ENCODE measurements at regions not wholly inside any gene's neighbourhood (a gene's known extent, or its start where the extent isn't known, plus 50 kb on each side); places are given as distances from the start of the nearest gene placed in this dataset.

DNA sequence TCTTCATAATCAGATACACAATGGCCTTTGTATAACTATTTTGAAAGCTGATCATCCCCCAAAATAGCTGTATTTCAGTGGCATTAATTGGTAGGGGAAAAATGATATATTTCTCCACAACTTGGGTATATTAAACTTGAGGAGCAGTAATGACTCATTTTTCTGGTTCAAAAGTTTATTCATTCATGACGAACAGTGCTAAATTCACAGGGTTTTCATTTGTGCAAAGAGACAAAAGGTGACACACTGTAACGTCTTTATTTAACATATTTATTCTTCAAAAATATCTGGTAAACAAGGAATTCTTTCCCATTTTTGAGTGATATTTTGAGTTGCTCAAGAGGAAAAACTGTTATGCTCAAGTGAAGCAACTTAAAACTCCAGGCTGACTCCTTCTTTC is 415.5 kb upstream of the SOX5 start:
- no peak overlapping the region for H3K27ac ChIP-seq (ENCODE audit: low read length)
- H3K4me2 ChIP-seq (ENCODE audit: low read depth, low read length, poor library complexity, severe bottlenecking): no peak overlapping the region
- H3K79me2 ChIP-seq (ENCODE audit: low read length): no peaks in the 10 kb centered on the region
- no peak for DNase-seq
- no peaks in the 10 kb centered on the region for H3K9me3 ChIP-seq (ENCODE audit: low read length)
- no peak overlapping the region for H3K9ac ChIP-seq (ENCODE audit: low read length)
- H3K36me3 ChIP-seq (ENCODE audit: insufficient read depth, low read length): no peaks in the 10 kb centered on the region
- peaks cover 39% of the 10 kb centered on the region for H3K4me1 ChIP-seq (ENCODE audit: low read length)
- no peaks in the 10 kb centered on the region for H3K27me3 ChIP-seq (ENCODE audit: low read length)
- no peaks in the 10 kb centered on the region for H3K9me2 ChIP-seq (replicated peaks; ENCODE audit: insufficient read depth, low read length)
- no peak overlapping the region for H2AFZ ChIP-seq (ENCODE audit: low read length)
- H3K4me3 ChIP-seq (ENCODE audit: low read length): no peak overlapping the region
- H4K20me1 ChIP-seq (ENCODE audit: insufficient read depth, low read depth, low read length): no peaks in the 10 kb centered on the region

DNA sequence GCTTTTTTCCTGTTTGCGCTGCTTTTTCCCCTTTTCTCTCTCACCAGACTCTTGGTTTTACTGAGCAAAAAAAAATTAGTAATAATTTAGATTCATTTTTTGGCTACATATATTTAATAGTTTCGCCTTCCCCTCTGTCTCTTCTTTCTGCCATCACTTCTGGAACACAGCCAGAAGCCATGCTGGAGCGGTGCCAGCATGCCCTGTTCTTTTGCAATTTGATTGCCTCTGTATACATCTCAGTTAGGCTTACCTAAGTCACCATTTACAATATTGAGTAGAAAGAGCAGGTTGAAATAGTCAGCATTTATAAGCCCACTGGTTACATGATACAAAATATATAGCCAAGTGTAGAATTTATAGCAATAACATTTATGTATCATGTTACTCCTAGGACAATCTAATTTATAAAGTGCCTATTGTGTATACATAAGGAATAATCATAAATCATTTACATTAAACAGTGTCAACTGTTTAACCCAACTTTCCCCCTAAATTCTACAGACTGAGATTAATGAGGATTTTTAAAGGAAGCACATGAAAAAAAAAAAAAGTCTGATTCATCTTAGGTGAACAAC is 413.8 kb upstream of the SOX5 start:
- H3K27ac ChIP-seq (ENCODE audit: low read length): no peak overlapping the region
- no peaks in the 10 kb centered on the region for H3K9me2 ChIP-seq (replicated peaks; ENCODE audit: insufficient read depth, low read length)
- H3K4me1 ChIP-seq (ENCODE audit: low read length): peaks cover 42% of the 10 kb centered on the region
- DNase-seq: peak; percentile 65
- no peaks in the 10 kb centered on the region for H3K27me3 ChIP-seq (ENCODE audit: low read length)
- no peak overlapping the region for H3K4me2 ChIP-seq (ENCODE audit: low read depth, low read length, poor library complexity, severe bottlenecking)
- no peaks in the 10 kb centered on the region for H3K9me3 ChIP-seq (ENCODE audit: low read length)
- H3K79me2 ChIP-seq (ENCODE audit: low read length): no peaks in the 10 kb centered on the region
- no peak overlapping the region for H2AFZ ChIP-seq (ENCODE audit: low read length)
- H4K20me1 ChIP-seq (ENCODE audit: insufficient read depth, low read depth, low read length): no peaks in the 10 kb centered on the region
- H3K4me3 ChIP-seq (ENCODE audit: low read length): no peak overlapping the region
- H3K9ac ChIP-seq (ENCODE audit: low read length): no peak overlapping the region
- H3K36me3 ChIP-seq (ENCODE audit: insufficient read depth, low read length): no peaks in the 10 kb centered on the region

DNA sequence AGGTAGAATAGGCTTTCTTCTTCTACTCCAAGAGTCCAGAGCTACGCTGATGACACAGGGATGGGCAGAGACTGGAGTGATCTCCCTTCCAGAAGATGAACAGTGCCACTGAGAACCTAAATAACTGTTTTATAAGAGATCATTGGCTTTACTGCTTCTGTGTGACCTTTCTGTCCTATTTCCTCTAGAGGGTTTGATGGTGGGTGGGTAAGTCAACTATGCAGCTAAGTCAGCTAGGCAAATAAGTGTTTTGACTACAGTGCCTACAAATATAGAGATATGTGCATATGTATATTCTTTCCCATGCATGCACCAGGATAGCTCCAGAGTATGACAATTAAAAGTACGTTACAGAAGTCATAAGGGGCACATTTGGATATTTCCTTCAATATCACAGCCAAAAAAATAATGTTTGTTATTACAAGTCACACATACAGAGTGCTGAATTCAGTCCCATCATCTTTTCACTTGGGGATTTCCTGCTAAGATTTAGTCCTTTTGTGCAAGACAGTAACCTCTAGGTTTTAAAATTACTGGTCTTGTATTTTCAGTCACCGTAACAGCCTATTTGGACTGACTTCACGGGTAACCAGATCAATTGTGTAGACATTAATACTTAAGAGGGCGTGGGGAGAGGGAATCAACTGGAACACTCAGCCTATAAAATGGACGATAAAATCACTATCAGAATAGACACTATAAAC is 412.6 kb upstream of the SOX5 start:
- Histone ChIP-seq H3K4me2 (ENCODE audit: low read depth, low read length, poor library complexity, severe bottlenecking) (peak overlapping the region; percentile 30), H3K9me3 (ENCODE audit: low read length) (no peaks in the 10 kb centered on the region), H3K9ac (ENCODE audit: low read length) (peak overlapping the region; percentile 45), H3K36me3 (ENCODE audit: insufficient read depth, low read length) (no peaks in the 10 kb centered on the region), H3K79me2 (ENCODE audit: low read length) (no peaks in the 10 kb centered on the region), H3K9me2 (replicated peaks; ENCODE audit: insufficient read depth, low read length) (no peaks in the 10 kb centered on the region), H4K20me1 (ENCODE audit: insufficient read depth, low read depth, low read length) (no peaks in the 10 kb centered on the region), H2AFZ (ENCODE audit: low read length) (no peak overlapping the region), H3K27ac (ENCODE audit: low read length) (no peak overlapping the region), H3K4me3 (ENCODE audit: low read length) (no peak overlapping the region; the same call in none of the 2 replicates), H3K4me1 (ENCODE audit: low read length) (peaks cover 42% of the 10 kb centered on the region), H3K27me3 (ENCODE audit: low read length) (no peaks in the 10 kb centered on the region)
- DNase-seq: peak; percentile 51

DNA sequence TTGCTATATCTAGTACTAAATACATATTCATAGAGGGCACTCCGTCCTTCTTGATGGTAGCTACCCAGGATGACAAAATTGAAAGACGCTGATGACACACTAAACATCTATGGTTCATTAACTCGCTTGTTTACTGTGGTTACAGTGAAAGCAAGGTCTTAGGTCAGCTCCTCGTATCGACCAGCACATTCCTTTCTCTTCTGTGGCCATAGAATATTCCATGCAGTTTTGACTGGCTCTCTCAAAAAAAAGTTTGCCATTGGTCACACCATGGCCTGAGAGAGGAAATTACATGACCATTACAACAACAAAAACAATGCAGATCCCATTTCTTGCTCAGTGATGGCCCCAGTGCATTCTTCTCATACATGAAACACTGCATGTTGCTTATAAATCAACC is 411.4 kb upstream of the SOX5 start:
- no peak for DNase-seq
- H3K4me2 ChIP-seq (ENCODE audit: low read depth, low read length, poor library complexity, severe bottlenecking): peak overlapping the region; percentile 30
- H3K4me1 ChIP-seq (ENCODE audit: low read length): peaks cover 42% of the 10 kb centered on the region
- no peak overlapping the region for H3K27ac ChIP-seq (ENCODE audit: low read length)
- H3K27me3 ChIP-seq (ENCODE audit: low read length): no peaks in the 10 kb centered on the region
- H3K4me3 ChIP-seq (ENCODE audit: low read length): peak overlapping the region; percentile 7; the same call in 1 of the 2 replicates
- no peaks in the 10 kb centered on the region for H3K9me2 ChIP-seq (replicated peaks; ENCODE audit: insufficient read depth, low read length)
- no peak overlapping the region for H2AFZ ChIP-seq (ENCODE audit: low read length)
- peak overlapping the region; percentile 45; the same call in 1 of the 2 replicates for H3K9ac ChIP-seq (ENCODE audit: low read length)
- no peaks in the 10 kb centered on the region for H3K36me3 ChIP-seq (ENCODE audit: insufficient read depth, low read length)
- H3K79me2 ChIP-seq (ENCODE audit: low read length): no peaks in the 10 kb centered on the region
- no peaks in the 10 kb centered on the region for H4K20me1 ChIP-seq (ENCODE audit: insufficient read depth, low read depth, low read length)
- no peaks in the 10 kb centered on the region for H3K9me3 ChIP-seq (ENCODE audit: low read length)

DNA sequence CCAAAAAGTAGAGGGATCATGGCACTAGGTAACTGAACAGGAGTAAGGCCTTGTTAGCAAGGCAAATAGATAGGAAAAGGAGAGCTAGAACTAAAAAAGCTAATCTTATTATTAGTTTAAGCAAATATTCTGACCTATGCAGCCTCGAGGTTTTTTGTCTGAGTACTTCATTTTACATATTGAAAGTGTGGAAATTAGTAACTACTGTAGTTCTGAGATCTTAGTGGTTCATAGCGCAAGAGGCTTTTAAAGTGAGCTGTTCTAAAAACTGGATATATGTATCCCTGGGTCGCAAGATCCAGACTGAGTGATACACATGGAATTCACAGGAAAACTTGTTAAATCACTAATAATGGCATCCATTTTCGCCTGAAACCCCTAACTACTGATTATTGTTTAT is 411.0 kb upstream of the SOX5 start:
- H3K4me3 ChIP-seq (ENCODE audit: low read length): peak overlapping the region; percentile 7; the same call in 1 of the 2 replicates
- H3K4me2 ChIP-seq (ENCODE audit: low read depth, low read length, poor library complexity, severe bottlenecking): peak overlapping the region; percentile 30
- H3K9ac ChIP-seq (ENCODE audit: low read length): no peak overlapping the region

DNA sequence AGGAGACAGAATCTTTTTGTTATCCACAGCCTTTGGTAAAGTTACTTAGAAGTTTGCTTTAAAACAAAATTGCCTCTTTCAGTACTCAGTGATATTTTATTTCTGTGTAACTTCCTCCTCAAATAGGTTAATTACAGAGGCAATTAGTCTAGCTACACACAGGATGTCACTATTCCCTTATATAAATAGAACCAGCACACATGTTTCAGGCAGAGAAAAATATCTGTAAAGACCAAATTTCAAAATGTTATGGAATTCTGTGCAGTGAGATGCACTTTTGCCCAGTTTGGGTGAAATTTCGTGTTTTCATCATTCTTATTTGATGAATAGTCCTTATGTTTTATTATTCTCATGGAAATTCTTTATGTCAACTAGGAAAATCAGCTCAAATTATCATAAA is 410.6 kb upstream of the SOX5 start:
- peak overlapping the region; percentile 30 for H3K4me2 ChIP-seq (ENCODE audit: low read depth, low read length, poor library complexity, severe bottlenecking)
- no peak overlapping the region for H3K4me3 ChIP-seq (ENCODE audit: low read length)
- H4K20me1 ChIP-seq (ENCODE audit: insufficient read depth, low read depth, low read length): no peaks in the 10 kb centered on the region
- no peak overlapping the region for H3K9ac ChIP-seq (ENCODE audit: low read length)
- no peaks in the 10 kb centered on the region for H3K79me2 ChIP-seq (ENCODE audit: low read length)
- no peaks in the 10 kb centered on the region for H3K27me3 ChIP-seq (ENCODE audit: low read length)
- DNase-seq: peak; percentile 56
- H3K4me1 ChIP-seq (ENCODE audit: low read length): peaks cover 42% of the 10 kb centered on the region
- H3K36me3 ChIP-seq (ENCODE audit: insufficient read depth, low read length): no peaks in the 10 kb centered on the region
- H3K9me2 ChIP-seq (replicated peaks; ENCODE audit: insufficient read depth, low read length): no peaks in the 10 kb centered on the region
- H3K27ac ChIP-seq (ENCODE audit: low read length): no peak overlapping the region
- no peak overlapping the region for H2AFZ ChIP-seq (ENCODE audit: low read length)
- H3K9me3 ChIP-seq (ENCODE audit: low read length): no peaks in the 10 kb centered on the region

More for the DNA sequence above, 411.0 kb upstream of the SOX5 start:
- Histone ChIP-seq H3K9me2 (replicated peaks; ENCODE audit: insufficient read depth, low read length) (no peaks in the 10 kb centered on the region), H3K27me3 (ENCODE audit: low read length) (no peaks in the 10 kb centered on the region), H2AFZ (ENCODE audit: low read length) (no peak overlapping the region), H3K79me2 (ENCODE audit: low read length) (no peaks in the 10 kb centered on the region), H3K27ac (ENCODE audit: low read length) (no peak overlapping the region), H3K4me1 (ENCODE audit: low read length) (peaks cover 42% of the 10 kb centered on the region), H4K20me1 (ENCODE audit: insufficient read depth, low read depth, low read length) (no peaks in the 10 kb centered on the region), H3K9me3 (ENCODE audit: low read length) (no peaks in the 10 kb centered on the region), H3K36me3 (ENCODE audit: insufficient read depth, low read length) (no peaks in the 10 kb centered on the region)
- DNase-seq: peak; percentile 57

DNA sequence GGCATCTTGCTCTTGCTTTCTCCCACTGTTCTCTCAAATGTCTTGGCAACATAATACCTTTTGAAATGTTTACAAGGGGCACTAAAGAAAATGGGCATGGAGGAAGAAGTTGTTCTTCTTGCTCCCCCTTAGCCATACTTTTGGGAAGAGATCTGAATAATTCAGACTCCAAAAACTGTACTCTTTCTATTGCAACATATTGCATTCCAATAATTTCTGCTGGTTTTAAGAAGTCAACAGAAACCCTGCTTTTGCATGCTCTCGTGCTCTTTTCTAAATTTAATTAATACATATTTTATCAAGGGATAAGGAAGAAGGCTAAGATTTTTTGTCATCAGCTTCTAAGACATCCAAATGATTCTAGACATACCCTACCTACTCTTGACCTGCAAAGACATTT is 409.9 kb upstream of the SOX5 start:
- no peak overlapping the region for H2AFZ ChIP-seq (ENCODE audit: low read length)
- no peaks in the 10 kb centered on the region for H3K27me3 ChIP-seq (ENCODE audit: low read length)
- H3K4me3 ChIP-seq (ENCODE audit: low read length): no peak overlapping the region
- H3K27ac ChIP-seq (ENCODE audit: low read length): no peak overlapping the region
- no peak overlapping the region for H3K9ac ChIP-seq (ENCODE audit: low read length)
- no peak overlapping the region for H3K4me2 ChIP-seq (ENCODE audit: low read depth, low read length, poor library complexity, severe bottlenecking)
- H4K20me1 ChIP-seq (ENCODE audit: insufficient read depth, low read depth, low read length): no peaks in the 10 kb centered on the region
- DNase-seq: no peak
- H3K9me2 ChIP-seq (replicated peaks; ENCODE audit: insufficient read depth, low read length): no peaks in the 10 kb centered on the region
- no peaks in the 10 kb centered on the region for H3K9me3 ChIP-seq (ENCODE audit: low read length)
- H3K36me3 ChIP-seq (ENCODE audit: insufficient read depth, low read length): no peaks in the 10 kb centered on the region
- H3K4me1 ChIP-seq (ENCODE audit: low read length): peaks cover 42% of the 10 kb centered on the region
- H3K79me2 ChIP-seq (ENCODE audit: low read length): no peaks in the 10 kb centered on the region

DNA sequence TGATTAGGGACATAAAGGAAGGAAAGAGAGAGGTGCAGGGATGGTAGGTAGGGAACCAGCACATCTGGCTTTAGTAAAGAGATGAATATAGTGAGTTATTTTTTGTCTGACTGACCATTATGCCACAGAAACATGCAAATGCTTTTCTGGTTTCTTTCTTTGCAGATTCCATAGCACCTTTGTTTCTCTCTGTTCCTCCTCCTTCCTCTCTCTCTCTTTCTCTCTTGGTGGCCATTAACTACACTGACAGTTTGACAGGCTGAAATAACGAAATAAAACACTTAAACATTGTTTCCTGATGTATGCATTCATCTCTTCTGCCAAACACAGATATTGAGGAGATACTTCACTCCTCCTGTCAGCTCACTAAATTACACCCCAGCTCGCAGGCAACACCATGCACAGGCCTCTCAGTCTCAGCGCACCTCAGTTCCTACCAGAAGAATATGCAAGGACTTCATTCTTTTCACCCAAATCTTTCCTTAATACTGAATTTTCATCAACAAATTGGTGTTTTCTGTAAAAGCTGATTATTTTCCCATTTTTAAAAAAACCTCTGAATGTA is 406.9 kb upstream of the SOX5 start:
- no peaks in the 10 kb centered on the region for H3K9me2 ChIP-seq (replicated peaks; ENCODE audit: insufficient read depth, low read length)
- H3K4me3 ChIP-seq (ENCODE audit: low read length): no peak overlapping the region
- H3K4me2 ChIP-seq (ENCODE audit: low read depth, low read length, poor library complexity, severe bottlenecking): no peak overlapping the region
- H3K9me3 ChIP-seq (ENCODE audit: low read length): no peaks in the 10 kb centered on the region
- no peaks in the 10 kb centered on the region for H3K79me2 ChIP-seq (ENCODE audit: low read length)
- H3K9ac ChIP-seq (ENCODE audit: low read length): no peak overlapping the region
- no peak for DNase-seq
- H2AFZ ChIP-seq (ENCODE audit: low read length): no peak overlapping the region
- H3K36me3 ChIP-seq (ENCODE audit: insufficient read depth, low read length): no peaks in the 10 kb centered on the region
- no peaks in the 10 kb centered on the region for H4K20me1 ChIP-seq (ENCODE audit: insufficient read depth, low read depth, low read length)
- peaks cover 17% of the 10 kb centered on the region for H3K4me1 ChIP-seq (ENCODE audit: low read length)
- no peak overlapping the region for H3K27ac ChIP-seq (ENCODE audit: low read length)
- H3K27me3 ChIP-seq (ENCODE audit: low read length): no peaks in the 10 kb centered on the region
